Endodermal cell (in vitro differentiated cells): ENCODE measurements at regions not wholly inside any gene's neighbourhood (a gene's known extent, or its start where the extent isn't known, plus 50 kb on each side); places are given as distances from the start of the nearest gene placed in this dataset.

ENCODE experiments used
- DNase-seq: peaks from one replicate; pipeline ENCODE4 v3.0.0-alpha.2; 2017
- H3K27ac ChIP-seq: 2 replicates; pipeline ENCODE4 v1.5.1; 2013; ENCODE audit warnings: mild to moderate bottlenecking, low read depth, low read length, moderate library complexity
- H3K27me3 ChIP-seq: 2 replicates; pipeline ENCODE4 v1.6.1; 2013; ENCODE audit warnings: mild to moderate bottlenecking, low read length, moderate library complexity; ENCODE audit not compliant: insufficient read depth, control insufficient read depth, poor library complexity, severe bottlenecking
- H3K36me3 ChIP-seq: 2 replicates; pipeline ENCODE4 v1.7.0; 2013; ENCODE audit warnings: mild to moderate bottlenecking, low read length, moderate library complexity; ENCODE audit not compliant: control insufficient read depth, insufficient read depth
- H3K4me1 ChIP-seq: one replicate; pipeline ENCODE4 v1.7.0; 2013; ENCODE audit warnings: low read length; ENCODE audit not compliant: control insufficient read depth, insufficient read depth
- H3K4me3 ChIP-seq: 2 replicates; pipeline ENCODE4 v1.5.1; 2013; ENCODE audit warnings: mild to moderate bottlenecking, low read length, moderate library complexity
- H3K9ac ChIP-seq: 2 replicates; pipeline ENCODE4 v1.6.1; 2013; ENCODE audit warnings: mild to moderate bottlenecking, low read length, moderate library complexity; ENCODE audit not compliant: poor library complexity, severe bottlenecking; ENCODE audit errors: extremely low read depth
- H3K9me3 ChIP-seq: 2 replicates; pipeline ENCODE4 v1.6.1; 2013; ENCODE audit warnings: mild to moderate bottlenecking, low read length, moderate library complexity; ENCODE audit not compliant: control insufficient read depth
- H3K27ac Mint-ChIP-seq: 2 replicates; pipeline ENCODE4 v1.8.0; 2020; ENCODE audit warnings: mixed read lengths
- H3K27me3 Mint-ChIP-seq: 2 replicates; pipeline ENCODE4 v1.8.0; 2021; ENCODE audit warnings: mild to moderate bottlenecking, mixed read lengths; ENCODE audit not compliant: insufficient read depth
- H3K36me3 Mint-ChIP-seq: 2 replicates; pipeline ENCODE4 v1.8.0; 2020; ENCODE audit warnings: low read depth, mixed read lengths
- H3K4me1 Mint-ChIP-seq: 2 replicates; pipeline ENCODE4 v1.8.0; 2020; ENCODE audit warnings: mixed read lengths
- H3K4me3 Mint-ChIP-seq: 2 replicates; pipeline ENCODE4 v1.8.0; 2020; ENCODE audit warnings: mild to moderate bottlenecking, moderate library complexity, mixed read lengths
- H3K9me3 Mint-ChIP-seq: 2 replicates; pipeline ENCODE4 v1.8.0; 2020; ENCODE audit warnings: mild to moderate bottlenecking, mixed read lengths
- CTCF ChIP-seq: fragments of 200-600 bp; sonication (generic); conservative IDR thresholded peaks from 2 replicates; pipeline ENCODE4 v1.5.0; 2021; ENCODE audit warnings: antibody characterized with exemption, mild to moderate bottlenecking
- WGBS, 2 experiments: methylation state at CpG; one replicate each; pipeline versions ENCODE4 v1.1.5 to v1.1.7; 2013; ENCODE audit warnings: missing lambda C conversion rate in 2 of 2, mixed read lengths in 1 of 2; ENCODE audit not compliant: insufficient coverage in 1 of 2, insufficient read length in 1 of 2; 5-methylcytosine and 5-hydroxymethylcytosine counted together

GRCh38 chr12:28700161-28700560, 448.9 kb upstream of the FAR2 start:
- no peak overlapping the region for H3K4me3 ChIP-seq
- H3K27ac Mint-ChIP-seq = no peak overlapping the region
- H3K9ac ChIP-seq = no peak overlapping the region
- WGBS, 2 experiments = 80% methylated on average over 1 to 3 of the region's 3 CpGs
- no peak for DNase-seq
- H3K9me3 ChIP-seq = no peaks in the 10 kb centered on the region
- H3K36me3 ChIP-seq = no peaks in the 10 kb centered on the region
- no peaks in the 10 kb centered on the region for H3K4me1 Mint-ChIP-seq
- no peaks in the 10 kb centered on the region for H3K27me3 ChIP-seq
- no peaks in the 10 kb centered on the region for H3K9me3 Mint-ChIP-seq
- no peaks in the 10 kb centered on the region for H3K36me3 Mint-ChIP-seq
- TF ChIP-seq CTCF = no peak
- H3K4me3 Mint-ChIP-seq = no peak overlapping the region
- H3K27ac ChIP-seq = no peak overlapping the region
- no peaks in the 10 kb centered on the region for H3K27me3 Mint-ChIP-seq
- no peaks in the 10 kb centered on the region for H3K4me1 ChIP-seq

GRCh38 chr12:28704477-28705169, 444.5 kb upstream of the FAR2 start:
- TF ChIP-seq CTCF = no peak
- Mint-ChIP-seq H3K9me3 (no peaks in the 10 kb centered on the region), H3K27me3 (no peaks in the 10 kb centered on the region), H3K4me3 (no peak overlapping the region), H3K27ac (no peak overlapping the region), H3K4me1 (no peaks in the 10 kb centered on the region), H3K36me3 (no peaks in the 10 kb centered on the region)
- Histone ChIP-seq H3K9me3 (no peaks in the 10 kb centered on the region), H3K4me1 (no peaks in the 10 kb centered on the region), H3K27me3 (no peaks in the 10 kb centered on the region), H3K36me3 (no peaks in the 10 kb centered on the region), H3K9ac (no peak overlapping the region), H3K4me3 (no peak overlapping the region), H3K27ac (no peak overlapping the region)
- DNase-seq = no peak

- DNase-seq = no peak
- Histone ChIP-seq H3K9ac (no peak overlapping the region), H3K4me3 (no peak overlapping the region), H3K36me3 (no peaks in the 10 kb centered on the region), H3K4me1 (no peaks in the 10 kb centered on the region), H3K9me3 (no peaks in the 10 kb centered on the region), H3K27me3 (no peaks in the 10 kb centered on the region), H3K27ac (no peak overlapping the region)
- 89 to 96% methylated on average over 4 of the region's 4 CpGs for WGBS, 2 experiments
- Mint-ChIP-seq H3K27ac (no peak overlapping the region), H3K4me1 (no peaks in the 10 kb centered on the region), H3K4me3 (no peak overlapping the region), H3K9me3 (no peaks in the 10 kb centered on the region), H3K27me3 (no peaks in the 10 kb centered on the region), H3K36me3 (no peaks in the 10 kb centered on the region)
- TF ChIP-seq CTCF = no peak
Measured at GRCh38 chr12:28708918-28709371, 440.1 kb upstream of the FAR2 start.
